Common myeloid progenitor, CD34-positive (primary cell): ENCODE measurements at regions not wholly inside any gene's neighbourhood (a gene's known extent, or its start where the extent isn't known, plus 50 kb on each side); places are given as distances from the start of the nearest gene placed in this dataset.

Source experiments
- CTCF ChIA-PET: fragments of 350-600 bp; sonication (Branson Sonifier 250); formaldehyde crosslinking; loops from one replicate; lab custom pipeline; 2021; ENCODE audit warnings: antibody characterized with exemption; lab: Charles Lee
- POLR2A ChIA-PET: fragments of 350-600 bp; sonication (Branson Sonifier 250); formaldehyde crosslinking; loops from one replicate; lab custom pipeline; 2021; ENCODE audit warnings: antibody characterized with exemption; lab: Charles Lee
- DNase-seq, 3 donors: peaks; one replicate each; pipeline versions ENCODE4 v3.0.0 to v3.0.0-alpha.2; 2013
- H3K27ac ChIP-seq, 2 experiments: 1 replicate in 1 of 2; 2 replicates in 1 of 2; pipeline ENCODE4 v1.7.0; 2013; ENCODE audit warnings: inconsistent platforms in 2 of 2, low read length in 2 of 2, mild to moderate bottlenecking in 2 of 2, low read depth in 1 of 2, moderate library complexity in 1 of 2; ENCODE audit not compliant: severe bottlenecking in 2 of 2, insufficient read depth in 1 of 2, poor library complexity in 1 of 2
- H3K27me3 ChIP-seq, 5 experiments: replicated peaks in 2 of 5; 1 replicate in 3 of 5; 2 replicates in 2 of 5; pipeline versions ENCODE4 v1.6.1 to v1.7.0; 2013; ENCODE audit warnings: low read length in 4 of 5, mild to moderate bottlenecking in 2 of 5, moderate library complexity in 2 of 5, inconsistent platforms in 1 of 5; ENCODE audit not compliant: insufficient read depth in 5 of 5, control insufficient read depth in 4 of 5
- H3K36me3 ChIP-seq, 4 experiments: 1 replicate in 2 of 4; 2 replicates in 2 of 4; pipeline versions ENCODE4 v1.6.1 to v1.7.0; 2013; ENCODE audit warnings: low read length in 3 of 4, control low read depth in 1 of 4, mild to moderate bottlenecking in 1 of 4; ENCODE audit not compliant: control insufficient read depth in 4 of 4, insufficient read depth in 4 of 4
- H3K4me1 ChIP-seq, 4 experiments: 1 replicate in 3 of 4; 2 replicates in 1 of 4; pipeline versions ENCODE4 v1.6.1 to v1.7.1; 2013; ENCODE audit warnings: low read length in 3 of 4, mild to moderate bottlenecking in 3 of 4, control low read depth in 1 of 4, inconsistent platforms in 1 of 4, moderate library complexity in 1 of 4; ENCODE audit not compliant: control insufficient read depth in 4 of 4, insufficient read depth in 4 of 4; ENCODE audit errors: control extremely low read depth in 1 of 4
- H3K4me3 ChIP-seq, 7 experiments: 1 replicate in 4 of 7; 2 replicates in 3 of 7; pipeline versions ENCODE4 v1.5.1 to v1.7.0; 2013; ENCODE audit warnings: mild to moderate bottlenecking in 7 of 7, low read length in 6 of 7, moderate library complexity in 6 of 7, inconsistent platforms in 2 of 7, low read depth in 2 of 7, control low read depth in 1 of 7; ENCODE audit not compliant: insufficient read depth in 4 of 7, control insufficient read depth in 1 of 7; ENCODE audit errors: extremely low read depth in 1 of 7
- H3K9me3 ChIP-seq, 5 experiments: 1 replicate in 4 of 5; 2 replicates in 1 of 5; pipeline versions ENCODE4 v1.6.1 to v1.7.1; 2013; ENCODE audit warnings: low read length in 4 of 5, mild to moderate bottlenecking in 2 of 5, inconsistent platforms in 1 of 5, low read depth in 1 of 5, moderate library complexity in 1 of 5; ENCODE audit not compliant: control insufficient read depth in 4 of 5, insufficient read depth in 2 of 5; ENCODE audit errors: control extremely low read depth in 1 of 5
- WGBS: methylation state at CpG from one replicate; pipeline ENCODE4 v1.1.5; 2013; ENCODE audit not compliant: insufficient coverage; 5-methylcytosine and 5-hydroxymethylcytosine counted together

- POLR2A ChIA-PET = no interaction called here
- peaks cover 3 to 55% (median 11%) of the 10 kb centered on the region in 5 experiments for H3K27me3 ChIP-seq
These were observed 126.3 kb upstream of the IRX3 start for GRCh38 chr16:54412777-54413455.

DNA sequence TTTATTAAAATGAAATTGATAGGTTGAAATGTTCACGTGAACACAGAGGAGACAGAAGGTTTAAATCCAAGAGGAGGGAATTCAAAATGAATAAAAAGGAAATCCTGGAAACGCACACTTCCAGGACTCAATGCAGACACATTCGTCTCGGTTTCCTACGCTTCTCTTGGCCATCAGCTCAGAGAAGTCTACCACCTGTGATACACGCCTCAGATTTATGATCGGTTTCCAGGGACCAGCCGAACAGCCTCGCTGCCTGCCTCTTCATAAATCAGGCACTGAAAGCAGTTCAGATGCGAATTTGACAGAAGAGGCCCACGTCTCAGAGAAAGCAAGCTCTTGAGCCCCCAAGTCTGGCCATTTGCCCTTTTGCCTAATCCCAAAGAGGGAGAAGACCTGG lies 125.5 kb upstream of the IRX3 start:
- ChIA-PET CTCF (no interaction called here), POLR2A (no interaction called here)
- Histone ChIP-seq H3K4me3 (peak overlapping the region in 1 of 7 experiments; percentile 56), H3K27ac (no peak overlapping the region), H3K4me1 (peaks cover 0 to 11% (median 8%) of the 10 kb centered on the region in 4 experiments), H3K36me3 (no peaks in the 10 kb centered on the region), H3K27me3 (peaks cover 3 to 51% (median 11%) of the 10 kb centered on the region in 5 experiments), H3K9me3 (peaks cover 0 to 2% (median 0%) of the 10 kb centered on the region in 5 experiments)
- WGBS = 1% methylated on average over 10 of the region's 11 CpGs
- peak in 1 of 3 donors; percentile 33 for DNase-seq

More at GRCh38 chr16:54412777-54413455, 126.3 kb upstream of the IRX3 start:
- H3K36me3 ChIP-seq = no peaks in the 10 kb centered on the region
- H3K27ac ChIP-seq = no peak overlapping the region
- peaks cover 0 to 2% (median 0%) of the 10 kb centered on the region in 5 experiments for H3K9me3 ChIP-seq
- H3K4me1 ChIP-seq = peaks cover 0 to 11% (median 8%) of the 10 kb centered on the region in 4 experiments
- DNase-seq = no peak
- CTCF ChIA-PET = interaction anchor here (0.7 kb wide), 1 partner anchor 261 kb away, joined by 3 read pairs; no protein-coding TSS in a partner anchor
- no peak overlapping the region for H3K4me3 ChIP-seq
- 89% methylated on average over 4 of the region's 7 CpGs for WGBS

DNA sequence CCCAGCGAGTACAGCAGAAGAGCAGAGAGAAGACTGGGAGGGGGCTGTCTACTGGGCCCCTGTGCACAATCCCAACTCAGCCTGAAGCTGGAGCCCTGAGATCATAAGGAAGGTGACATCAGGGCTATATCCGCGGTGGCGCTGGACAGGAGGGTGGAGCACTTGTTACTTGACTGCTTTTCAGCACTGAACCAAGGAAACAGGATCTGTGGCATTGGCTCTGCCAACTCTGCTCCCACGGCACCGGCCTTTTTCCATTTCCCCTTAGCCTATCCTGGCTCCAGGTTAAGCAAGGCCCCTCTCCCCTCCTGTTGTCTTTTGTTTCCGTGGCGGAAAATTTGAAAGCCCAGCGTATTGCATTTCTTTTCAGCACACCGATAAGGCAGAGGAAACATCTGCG lies 125.0 kb upstream of the IRX3 start:
- POLR2A ChIA-PET = no interaction called here
- H3K4me3 ChIP-seq = peak overlapping the region in 3 of 7 experiments; percentile 17 to 56 (median 19)

GRCh38 chr16:54409982-54410381 lies 123.4 kb upstream of the IRX3 start:
- Histone ChIP-seq H3K36me3 (no peaks in the 10 kb centered on the region), H3K9me3 (no peaks in the 10 kb centered on the region), H3K27me3 (peaks cover 5 to 44% (median 11%) of the 10 kb centered on the region in 5 experiments), H3K4me3 (no peak overlapping the region), H3K4me1 (peaks cover 0 to 11% (median 8%) of the 10 kb centered on the region in 4 experiments), H3K27ac (no peak overlapping the region)
- DNase-seq = no peak
- POLR2A ChIA-PET = no interaction called here
- CTCF ChIA-PET = interaction anchor here (1.1 kb wide), 1 partner anchor 15 kb away, joined by 3 read pairs; no protein-coding TSS in a partner anchor
- WGBS = 83% methylated on average over 5 of the region's 8 CpGs

More for the DNA sequence above, 125.0 kb upstream of the IRX3 start:
- Histone ChIP-seq H3K36me3 (no peaks in the 10 kb centered on the region), H3K27ac (no peak overlapping the region), H3K9me3 (peaks cover 0 to 2% (median 0%) of the 10 kb centered on the region in 5 experiments), H3K27me3 (peaks cover 3 to 51% (median 11%) of the 10 kb centered on the region in 5 experiments), H3K4me1 (peaks cover 0 to 11% (median 8%) of the 10 kb centered on the region in 4 experiments)
- 10% methylated on average over 6 of the region's 11 CpGs for WGBS
- CTCF ChIA-PET = no interaction called here
- peak in 2 of 3 donors; percentile 29 to 47 for DNase-seq

- no peak overlapping the region for H3K27ac ChIP-seq
- WGBS = 89% methylated on average over 3 of the region's 3 CpGs
- CTCF ChIA-PET = no interaction called here
These were observed 121.0 kb upstream of the IRX3 start for GRCh38 chr16:54407596-54407995.

DNA sequence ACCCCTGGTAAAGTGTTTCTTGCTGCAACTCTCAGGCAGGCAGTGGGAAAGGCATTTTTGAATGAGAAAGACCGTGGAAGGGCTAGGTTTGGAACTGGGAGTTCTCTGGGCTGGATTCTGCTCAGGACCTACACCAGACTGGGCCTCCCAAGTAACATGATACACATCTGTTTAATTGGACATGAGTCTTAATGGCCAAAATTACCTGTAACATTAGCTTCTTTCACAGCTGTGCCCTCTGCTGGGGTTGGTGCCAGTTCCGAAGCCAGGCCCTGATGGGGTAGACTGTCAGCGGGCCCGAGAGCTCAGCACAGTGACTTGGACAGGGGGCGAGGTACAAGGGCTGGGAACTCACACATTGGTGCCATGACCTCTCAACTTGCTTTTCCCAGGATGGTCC lies 118.9 kb upstream of the IRX3 start:
- H3K9me3 ChIP-seq = no peaks in the 10 kb centered on the region
- CTCF ChIA-PET = no interaction called here
- WGBS = 100% methylated on average over 5 of the region's 5 CpGs
- POLR2A ChIA-PET = no interaction called here
- H3K4me1 ChIP-seq = no peaks in the 10 kb centered on the region
- DNase-seq = no peak
- H3K36me3 ChIP-seq = no peaks in the 10 kb centered on the region
- H3K4me3 ChIP-seq = no peak overlapping the region
- H3K27ac ChIP-seq = no peak overlapping the region
- peaks cover 0 to 9% (median 5%) of the 10 kb centered on the region in 5 experiments for H3K27me3 ChIP-seq

More at GRCh38 chr16:54407596-54407995, 121.0 kb upstream of the IRX3 start:
- Histone ChIP-seq H3K36me3 (no peaks in the 10 kb centered on the region), H3K4me1 (peaks cover 0 to 11% (median 8%) of the 10 kb centered on the region in 4 experiments), H3K9me3 (no peaks in the 10 kb centered on the region), H3K4me3 (no peak overlapping the region), H3K27me3 (peaks cover 3 to 24% (median 10%) of the 10 kb centered on the region in 5 experiments)
- POLR2A ChIA-PET = no interaction called here
- no peak for DNase-seq

GRCh38 chr16:54403580-54403979 lies 117.0 kb upstream of the IRX3 start:
- CTCF ChIA-PET = no interaction called here

More at GRCh38 chr16:54403580-54403979, 117.0 kb upstream of the IRX3 start:
- H3K27ac ChIP-seq = no peak overlapping the region
- H3K9me3 ChIP-seq = no peaks in the 10 kb centered on the region
- 95% methylated on average over 2 of the region's 2 CpGs for WGBS
- no peaks in the 10 kb centered on the region for H3K4me1 ChIP-seq
- no peak for DNase-seq
- no peaks in the 10 kb centered on the region for H3K36me3 ChIP-seq
- POLR2A ChIA-PET = no interaction called here
- H3K27me3 ChIP-seq = peaks cover 0 to 17% (median 5%) of the 10 kb centered on the region in 5 experiments
- no peak overlapping the region for H3K4me3 ChIP-seq
